H1 (cell line): ENCODE measurements at regions not wholly inside any gene's neighbourhood (a gene's known extent, or its start where the extent isn't known, plus 50 kb on each side); places are given as distances from the start of the nearest gene placed in this dataset.

Experiments
- CTCF ChIA-PET: fragments of 300-600 bp; sonication (Branson Sonifier 250); formaldehyde crosslinking; loops from one replicate; lab custom pipeline; 2021; ENCODE audit not compliant: partially characterized antibody; lab: Charles Lee
- POLR2A ChIA-PET: fragments of 300-600 bp; sonication (Branson Sonifier 250); formaldehyde crosslinking; loops from one replicate; lab custom pipeline; 2021; ENCODE audit warnings: inconsistent platforms; ENCODE audit not compliant: partially characterized antibody; lab: Charles Lee
- DNase-seq, 2 experiments: peaks; one replicate each; pipeline versions ENCODE4 v3.0.0 to v3.0.0-alpha.2; 2010 to 2022; ENCODE audit warnings: low spot score in 2 of 2, low read depth in 1 of 2, mixed read lengths in 1 of 2
- FAIRE-seq: peaks from 2 replicates; lab custom pipeline; 2011; peaks lifted over from hg19 to GRCh38; lab: Jason Lieb, UNC
- H2AFZ ChIP-seq: 2 replicates; pipeline ENCODE4 v1.8.1; 2012; ENCODE audit warnings: low read length, inconsistent platforms
- H2AK5ac ChIP-seq: 2 replicates; pipeline ENCODE4 v1.6.1; 2013; ENCODE audit warnings: low read depth, low read length
- H2BK120ac ChIP-seq: replicated peaks from 2 replicates; pipeline ENCODE3; 2013; ENCODE audit warnings: low read depth, low read length, inconsistent platforms
- H2BK12ac ChIP-seq: 2 replicates; pipeline ENCODE4 v1.6.1; 2013; ENCODE audit warnings: low read depth, low read length
- H2BK15ac ChIP-seq: 2 replicates; pipeline ENCODE4 v1.6.1; 2013; ENCODE audit warnings: low read length
- H2BK20ac ChIP-seq: 2 replicates; pipeline ENCODE4 v1.6.1; 2013; ENCODE audit warnings: low read length
- H2BK5ac ChIP-seq: 2 replicates; pipeline ENCODE4 v1.6.1; 2013; ENCODE audit warnings: low read depth, low read length
- H3K14ac ChIP-seq: 2 replicates; pipeline ENCODE4 v1.6.1; 2013; ENCODE audit warnings: inconsistent platforms; ENCODE audit not compliant: insufficient read length
- H3K18ac ChIP-seq: 2 replicates; pipeline ENCODE4 v1.6.1; 2013; ENCODE audit warnings: low read length; ENCODE audit errors: extremely low read depth
- H3K23ac ChIP-seq: 2 replicates; pipeline ENCODE4 v1.6.1; 2013; ENCODE audit warnings: inconsistent platforms; ENCODE audit not compliant: insufficient read length
- H3K23me2 ChIP-seq: 2 replicates; pipeline ENCODE4 v1.6.1; 2013; ENCODE audit warnings: low read depth, low read length
- H3K27ac ChIP-seq: 2 replicates; pipeline ENCODE4 v1.6.1; 2011; ENCODE audit warnings: low read depth, low read length, inconsistent platforms
- H3K27me3 ChIP-seq, 4 experiments: replicated peaks in 1 of 4; 1 replicate in 1 of 4; 2 replicates in 3 of 4; pipeline versions ENCODE4 v1.6.1 to v1.8.1; 2011 to 2013; ENCODE audit warnings: low read length in 3 of 4, mild to moderate bottlenecking in 3 of 4, inconsistent platforms in 2 of 4, mixed read lengths in 2 of 4, moderate library complexity in 1 of 4; ENCODE audit not compliant: control insufficient read depth in 3 of 4, insufficient read depth in 3 of 4; ENCODE audit errors: extremely low read depth in 1 of 4
- H3K36me3 ChIP-seq, 4 experiments: 2 replicates each; pipeline versions ENCODE4 v1.6.1 to v1.8.1; 2011 to 2013; ENCODE audit warnings: mild to moderate bottlenecking in 4 of 4, low read length in 3 of 4, moderate library complexity in 2 of 4, control low read depth in 1 of 4, inconsistent platforms in 1 of 4; ENCODE audit not compliant: insufficient read depth in 4 of 4, control insufficient read depth in 2 of 4
- H3K4ac ChIP-seq: replicated peaks from 2 replicates; pipeline ENCODE3; 2013; ENCODE audit warnings: low read length, low read depth, mixed read lengths, inconsistent platforms; ENCODE audit not compliant: insufficient read length
- H3K4me1 ChIP-seq, 4 experiments: replicated peaks in 1 of 4; 1 replicate in 1 of 4; 2 replicates in 3 of 4; pipeline versions ENCODE4 v1.6.1 to v1.8.1; 2011 to 2013; ENCODE audit warnings: low read length in 3 of 4, inconsistent platforms in 2 of 4, mixed read lengths in 1 of 4; ENCODE audit not compliant: insufficient read depth in 4 of 4, control insufficient read depth in 3 of 4
- H3K4me2 ChIP-seq, 2 experiments: 2 replicates each; pipeline versions ENCODE4 v1.6.1 to v1.8.1; 2011 to 2013; ENCODE audit warnings: low read depth in 2 of 2, low read length in 2 of 2, control low read depth in 1 of 2, inconsistent platforms in 1 of 2, mild to moderate bottlenecking in 1 of 2; ENCODE audit not compliant: insufficient read depth in 1 of 2
- H3K4me3 ChIP-seq, 4 experiments: fragments of 200-600, 300-600 bp in 1 of 4; sonication (generic), shearing (Covaris generic), sonication (Bioruptor Twin) in 1 of 4; 2 replicates each; pipeline versions ENCODE4 v1.5.1 to v1.8.1; 2011 to 2016; ENCODE audit warnings: low read length in 4 of 4, low read depth in 3 of 4, control low read depth in 2 of 4, inconsistent platforms in 2 of 4, mild to moderate bottlenecking in 2 of 4, mixed read lengths in 1 of 4, moderate library complexity in 1 of 4; ENCODE audit not compliant: insufficient read depth in 2 of 4; ENCODE audit errors: extremely low read depth in 1 of 4
- H3K56ac ChIP-seq: replicated peaks from 2 replicates; pipeline ENCODE3; 2013; ENCODE audit warnings: low read depth, mild to moderate bottlenecking, mixed read lengths, low read length, inconsistent platforms; ENCODE audit not compliant: insufficient read length
- H3K79me1 ChIP-seq: 2 replicates; pipeline ENCODE4 v1.6.1; 2013; ENCODE audit warnings: low read depth, low read length, control low read depth
- H3K79me2 ChIP-seq, 2 experiments: 2 replicates each; pipeline versions ENCODE4 v1.6.1 to v1.8.1; 2012 to 2013; ENCODE audit warnings: low read length in 2 of 2, mild to moderate bottlenecking in 2 of 2, inconsistent platforms in 1 of 2; ENCODE audit not compliant: insufficient read depth in 2 of 2, control insufficient read depth in 1 of 2
- H3K9ac ChIP-seq, 4 experiments: replicated peaks in 1 of 4; 1 replicate in 1 of 4; 2 replicates in 3 of 4; pipeline versions ENCODE4 v1.6.1 to v1.8.1; 2011 to 2013; ENCODE audit warnings: low read depth in 3 of 4, low read length in 3 of 4, control low read depth in 2 of 4, mild to moderate bottlenecking in 2 of 4, moderate library complexity in 2 of 4, inconsistent platforms in 1 of 4; ENCODE audit errors: extremely low read depth in 1 of 4
- H3K9me3 ChIP-seq, 2 experiments: 2 replicates each; pipeline versions ENCODE4 v1.6.1 to v1.8.1; 2012 to 2013; ENCODE audit warnings: mild to moderate bottlenecking in 2 of 2, moderate library complexity in 2 of 2, control low read depth in 1 of 2, inconsistent platforms in 1 of 2, low read depth in 1 of 2, low read length in 1 of 2, mixed read lengths in 1 of 2; ENCODE audit not compliant: insufficient read depth in 2 of 2
- H4K20me1 ChIP-seq, 2 experiments: replicated peaks in 1 of 2; 2 replicates each; pipeline versions ENCODE3 to v1.8.1; 2011 to 2013; ENCODE audit warnings: inconsistent platforms in 2 of 2, low read length in 2 of 2, mild to moderate bottlenecking in 1 of 2; ENCODE audit not compliant: insufficient read depth in 2 of 2, control insufficient read depth in 1 of 2
- H4K5ac ChIP-seq: 2 replicates; pipeline ENCODE4 v1.6.1; 2013; ENCODE audit warnings: low read length, low read depth, mixed read lengths, inconsistent platforms; ENCODE audit not compliant: insufficient read length
- H4K8ac ChIP-seq: 2 replicates; pipeline ENCODE4 v1.8.0; 2013; ENCODE audit warnings: mild to moderate bottlenecking, moderate library complexity, low read length, inconsistent platforms; ENCODE audit not compliant: insufficient read depth; ENCODE audit errors: extremely low read depth
- H4K91ac ChIP-seq: replicated peaks from 2 replicates; pipeline ENCODE3; 2013; ENCODE audit warnings: low read length, mixed read lengths, inconsistent platforms; ENCODE audit not compliant: insufficient read length
- RFX5 ChIP-seq: IDR thresholded peaks from 2 replicates; pipeline ENCODE4 v1.6.1; 2011; ENCODE audit warnings: low read depth, low read length, improper control_type of control experiment, borderline replicate concordance
- SP2 ChIP-seq: IDR thresholded peaks from 2 replicates; pipeline ENCODE4 v1.6.1; 2012; ENCODE audit warnings: mild to moderate bottlenecking, low read length, inconsistent platforms
- WGBS, 2 experiments: shearing (Covaris generic) in 1 of 2; methylation state at CpG; one replicate each; pipeline versions ENCODE4 v1.1.6 to v1.1.7; 2013 to 2015; ENCODE audit warnings: low lambda C conversion rate in 2 of 2, mixed read lengths in 2 of 2, inconsistent platforms in 1 of 2, low coverage in 1 of 2, missing lambda C conversion rate in 1 of 2; ENCODE audit not compliant: insufficient replicate concordance in 2 of 2, insufficient coverage in 1 of 2, insufficient read length in 1 of 2; ENCODE audit errors: extremely low coverage in 1 of 2, missing lambda C conversion rate in 1 of 2; 5-methylcytosine and 5-hydroxymethylcytosine counted together

- no peaks in the 10 kb centered on the region for H3K9me3 ChIP-seq
- no peaks in the 10 kb centered on the region for H3K27me3 ChIP-seq
- H2BK20ac ChIP-seq: no peak overlapping the region
- H3K14ac ChIP-seq: no peak overlapping the region
- H3K18ac ChIP-seq: no peak overlapping the region
- no peak overlapping the region for H3K4ac ChIP-seq
- H3K4me3 ChIP-seq: no peak overlapping the region
- H2AK5ac ChIP-seq: no peak overlapping the region
- no peak overlapping the region for H2BK15ac ChIP-seq
- ChIA-PET CTCF (no interaction called here), POLR2A (no interaction called here)
- no peak overlapping the region for H4K8ac ChIP-seq
- H2AFZ ChIP-seq: no peak overlapping the region
- no peak overlapping the region for H3K4me2 ChIP-seq
- no peaks in the 10 kb centered on the region for H3K36me3 ChIP-seq
- no peak overlapping the region for H2BK12ac ChIP-seq
- no peak overlapping the region for H4K91ac ChIP-seq
- H3K79me2 ChIP-seq: no peaks in the 10 kb centered on the region
- no peak overlapping the region for H4K5ac ChIP-seq
- H2BK5ac ChIP-seq: no peak overlapping the region
- no peak for TF ChIP-seq SP2
- no peak for TF ChIP-seq RFX5
- H3K23me2 ChIP-seq: no peaks in the 10 kb centered on the region
- DNase-seq: no peak
- 91% methylated on average over 4 of the region's 4 CpGs; no CpG with 5 or more reads in 1 of the 2 experiments for WGBS, 2 experiments
- no peak overlapping the region for H3K23ac ChIP-seq
- FAIRE-seq: no peak
- H3K9ac ChIP-seq: no peak overlapping the region
- no peak overlapping the region for H3K27ac ChIP-seq
- peak overlapping the region; percentile 2 for H3K56ac ChIP-seq
- no peaks in the 10 kb centered on the region for H3K79me1 ChIP-seq
- H3K4me1 ChIP-seq: no peaks in the 10 kb centered on the region
- no peak overlapping the region for H2BK120ac ChIP-seq
- no peaks in the 10 kb centered on the region for H4K20me1 ChIP-seq
Measured at GRCh38 chr4:126427853-126428252, 1113.1 kb downstream of the FAT4 start.
